DOHH2 (cell line): ENCODE measurements at regions not wholly inside any gene's neighbourhood (a gene's known extent, or its start where the extent isn't known, plus 50 kb on each side); places are given as distances from the start of the nearest gene placed in this dataset.

Experiments
- H3F3A ChIP-seq: fragments of 200-600 bp; sonication (generic), shearing (Covaris generic); 2 replicates; pipeline ENCODE4 v1.6.0; 2016; ENCODE audit warnings: antibody characterized with exemption, mild to moderate bottlenecking; ENCODE audit not compliant: control insufficient read depth, insufficient read depth
- H3K27ac ChIP-seq: fragments of 200-600 bp; sonication (generic); 2 replicates; pipeline ENCODE4 v1.5.1; 2014; ENCODE audit warnings: low read depth, mild to moderate bottlenecking, low read length, moderate library complexity
- H3K27me3 ChIP-seq: fragments of 200-600 bp; sonication (generic); 2 replicates; pipeline ENCODE4 v1.6.1; 2014; ENCODE audit warnings: mild to moderate bottlenecking, low read length, mixed read lengths; ENCODE audit not compliant: control insufficient read depth
- H3K36me3 ChIP-seq: fragments of 200-600 bp; sonication (generic); 2 replicates; pipeline ENCODE4 v1.6.1; 2014; ENCODE audit warnings: mild to moderate bottlenecking, low read length, moderate library complexity, mixed read lengths; ENCODE audit not compliant: control insufficient read depth
- H3K4me1 ChIP-seq: fragments of 200-600 bp; sonication (generic); 2 replicates; pipeline ENCODE4 v1.6.1; 2014; ENCODE audit warnings: mild to moderate bottlenecking, low read length, mixed read lengths; ENCODE audit not compliant: control insufficient read depth
- H3K4me2 ChIP-seq: fragments of 200-600 bp; sonication (generic); 2 replicates; pipeline ENCODE4 v1.6.0; 2014; ENCODE audit warnings: mild to moderate bottlenecking, low read length, moderate library complexity
- H3K4me3 ChIP-seq: fragments of 200-600 bp; sonication (generic); 2 replicates; pipeline ENCODE4 v1.5.1; 2014; ENCODE audit warnings: mild to moderate bottlenecking, low read length, mixed read lengths
- H3K79me2 ChIP-seq: fragments of 200-600 bp; sonication (generic); 2 replicates; pipeline ENCODE4 v1.6.1; 2014; ENCODE audit warnings: mild to moderate bottlenecking, low read length, mixed read lengths; ENCODE audit not compliant: control insufficient read depth
- H3K9me2 ChIP-seq: fragments of 200-600 bp; sonication (generic); replicated peaks from 2 replicates; pipeline ENCODE4 v1.6.1; 2014; ENCODE audit warnings: mild to moderate bottlenecking, low read length, mixed read lengths; ENCODE audit not compliant: control insufficient read depth
- H3K9me3 ChIP-seq: fragments of 200-600 bp; sonication (generic); 2 replicates; pipeline ENCODE4 v1.6.1; 2014; ENCODE audit warnings: antibody characterized with exemption, low read length, mixed read lengths; ENCODE audit not compliant: control insufficient read depth, insufficient read depth
- H4K20me1 ChIP-seq: fragments of 200-600 bp; sonication (generic); 2 replicates; pipeline ENCODE4 v1.6.0; 2014; ENCODE audit warnings: low read depth, mild to moderate bottlenecking, antibody characterized with exemption, low read length, moderate library complexity; ENCODE audit not compliant: control insufficient read depth, insufficient read depth
- CTCF ChIP-seq: fragments of 200-600 bp; sonication (generic); IDR thresholded peaks from one replicate; pipeline ENCODE4 v1.5.1; 2014; ENCODE audit warnings: antibody characterized with exemption, mild to moderate bottlenecking, low read depth, low read length; ENCODE audit not compliant: poor library complexity, severe bottlenecking
- EZH2phosphoT487 ChIP-seq: fragments of 200-600 bp; sonication (generic); IDR thresholded peaks from 2 replicates; pipeline ENCODE4 v1.6.1; 2017; ENCODE audit warnings: borderline replicate concordance, mild to moderate bottlenecking, antibody characterized with exemption, low read length, moderate library complexity, mixed read lengths

GRCh38 chr19:29056535-29056934 is 156.4 kb downstream of the UQCRFS1 start:
- H3K4me1 ChIP-seq, result no peaks in the 10 kb centered on the region
- no peak overlapping the region for H3K4me2 ChIP-seq
- H3K27ac ChIP-seq, result no peak overlapping the region
- H3K36me3 ChIP-seq, result no peaks in the 10 kb centered on the region
- H3F3A ChIP-seq, result no peaks in the 10 kb centered on the region
- no peaks in the 10 kb centered on the region for H3K9me3 ChIP-seq
- no peaks in the 10 kb centered on the region for H3K79me2 ChIP-seq
- H4K20me1 ChIP-seq, result no peaks in the 10 kb centered on the region
- H3K9me2 ChIP-seq, result no peaks in the 10 kb centered on the region
- no peak overlapping the region for H3K4me3 ChIP-seq
- no peak for TF ChIP-seq CTCF
- no peak for TF ChIP-seq EZH2phosphoT487
- H3K27me3 ChIP-seq, result no peaks in the 10 kb centered on the region

- TF ChIP-seq CTCF (no peak), EZH2phosphoT487 (no peak)
- no peaks in the 10 kb centered on the region for H3K27me3 ChIP-seq
Observed at GRCh38 chr19:29054886-29055675, 157.9 kb downstream of the UQCRFS1 start.

GRCh38 chr19:29048873-29049272 is 164.1 kb downstream of the UQCRFS1 start:
- no peaks in the 10 kb centered on the region for H3K9me3 ChIP-seq
- H3K4me2 ChIP-seq, result no peak overlapping the region
- H3K4me3 ChIP-seq, result no peak overlapping the region
- H3K79me2 ChIP-seq, result no peaks in the 10 kb centered on the region
- no peaks in the 10 kb centered on the region for H3K27me3 ChIP-seq
- H4K20me1 ChIP-seq, result no peaks in the 10 kb centered on the region
- H3F3A ChIP-seq, result no peaks in the 10 kb centered on the region
- H3K4me1 ChIP-seq, result no peaks in the 10 kb centered on the region
- no peaks in the 10 kb centered on the region for H3K36me3 ChIP-seq
- H3K9me2 ChIP-seq, result no peaks in the 10 kb centered on the region
- no peak overlapping the region for H3K27ac ChIP-seq
- TF ChIP-seq EZH2phosphoT487 (no peak), CTCF (no peak)

More at GRCh38 chr19:29054886-29055675, 157.9 kb downstream of the UQCRFS1 start:
- Histone ChIP-seq H3K36me3 (no peaks in the 10 kb centered on the region), H3K4me1 (no peaks in the 10 kb centered on the region), H4K20me1 (no peaks in the 10 kb centered on the region), H3K4me3 (no peak overlapping the region), H3K9me3 (no peaks in the 10 kb centered on the region), H3F3A (no peaks in the 10 kb centered on the region), H3K79me2 (no peaks in the 10 kb centered on the region), H3K4me2 (no peak overlapping the region), H3K9me2 (no peaks in the 10 kb centered on the region), H3K27ac (no peak overlapping the region)
